SK-MEL-5 (cell line): ENCODE measurements at regions not wholly inside any gene's neighbourhood (a gene's known extent, or its start where the extent isn't known, plus 50 kb on each side); places are given as distances from the start of the nearest gene placed in this dataset.
A peak's percentile ranks its signal among the peaks of the same experiment; 100 is the strongest.

Experiments
- DNase-seq: peaks from one replicate; pipeline ENCODE4 v3.0.0-alpha.2; 2016; ENCODE audit warnings: low read depth, low spot score
- in situ Hi-C: cut with HindIII; loops from 2 replicates; pipeline ENCODE4 v1.10.0; 2016; ENCODE audit warnings: low sequenced_read_pairs, high pct_unique_total_duplicates, low pct_unique_long_range_greater_than_20kb

- no peak for DNase-seq
- in situ Hi-C loops, result no loop called here
These were observed 114.5 kb downstream of the SUCNR1 start for GRCh38 chr3:151987893-151988292.

GRCh38 chr3:151989621-151990020, 116.2 kb downstream of the SUCNR1 start:
- in situ Hi-C loops, result no loop called here

GRCh38 chr3:151990696-151991376, 117.4 kb downstream of the SUCNR1 start:
- in situ Hi-C loops, result no loop called here
- DNase-seq, result no peak

More at GRCh38 chr3:151989621-151990020, 116.2 kb downstream of the SUCNR1 start:
- no peak for DNase-seq

GRCh38 chr3:151992326-151993041, 119.0 kb downstream of the SUCNR1 start:
- DNase-seq, result no peak
- in situ Hi-C loops, result no loop called here

GRCh38 chr3:151995091-151995490, 121.6 kb downstream of the SUCNR1 start:
- in situ Hi-C loops, result no loop called here
- DNase-seq, result no peak

- in situ Hi-C loops, result no loop called here
- no peak for DNase-seq
These were observed 125.3 kb downstream of the SUCNR1 start for GRCh38 chr3:151998744-151999143.

GRCh38 chr3:151999936-152000335, 126.5 kb downstream of the SUCNR1 start:
- in situ Hi-C loops, result no loop called here
- no peak for DNase-seq

GRCh38 chr3:152011812-152012735, 138.6 kb downstream of the SUCNR1 start:
- in situ Hi-C loops, result no loop called here
- DNase-seq, result no peak

- in situ Hi-C loops, result no loop called here
- no peak for DNase-seq
These were observed 146.1 kb downstream of the SUCNR1 start for GRCh38 chr3:152019508-152019907.

GRCh38 chr3:152021951-152022461, 148.6 kb downstream of the SUCNR1 start:
- no peak for DNase-seq
- in situ Hi-C loops, result no loop called here

- DNase-seq, result peak; percentile 7
- in situ Hi-C loops, result no loop called here
These were observed 152.7 kb downstream of the SUCNR1 start for GRCh38 chr3:152026033-152026556.

GRCh38 chr3:152030320-152030719, 156.9 kb downstream of the SUCNR1 start:
- in situ Hi-C loops, result no loop called here
- DNase-seq, result no peak

GRCh38 chr3:152031321-152031720, 157.9 kb downstream of the SUCNR1 start:
- in situ Hi-C loops, result no loop called here
- DNase-seq, result no peak

- in situ Hi-C loops, result no loop called here
- DNase-seq, result no peak
These were observed 163.9 kb downstream of the SUCNR1 start for GRCh38 chr3:152037297-152037696.

GRCh38 chr3:152037953-152038352, 164.5 kb downstream of the SUCNR1 start:
- no peak for DNase-seq
- in situ Hi-C loops, result no loop called here

- DNase-seq, result no peak
- in situ Hi-C loops, result no loop called here
These were observed 165.0 kb downstream of the SUCNR1 start for GRCh38 chr3:152038490-152038889.

- in situ Hi-C loops, result no loop called here
- DNase-seq, result no peak
These were observed 166.4 kb downstream of the SUCNR1 start for GRCh38 chr3:152039887-152040286.

- DNase-seq, result no peak
These were observed 166.9 kb downstream of the SUCNR1 start for GRCh38 chr3:152040319-152040718.

More at GRCh38 chr3:152040319-152040718, 166.9 kb downstream of the SUCNR1 start:
- in situ Hi-C loops, result no loop called here
